ENCODE measurements at regions not wholly inside any gene's neighbourhood (a gene's known extent, or its start where the extent isn't known, plus 50 kb on each side); places are given as distances from the start of the nearest gene placed in this dataset.
A peak's percentile ranks its signal among the peaks of the same experiment; 100 is the strongest.
"Not testable (repeated sequence)": the region's sequence is repeated elsewhere in the genome, so short reads cannot be mapped to it uniquely, and the experiment has no call there.

DNA sequence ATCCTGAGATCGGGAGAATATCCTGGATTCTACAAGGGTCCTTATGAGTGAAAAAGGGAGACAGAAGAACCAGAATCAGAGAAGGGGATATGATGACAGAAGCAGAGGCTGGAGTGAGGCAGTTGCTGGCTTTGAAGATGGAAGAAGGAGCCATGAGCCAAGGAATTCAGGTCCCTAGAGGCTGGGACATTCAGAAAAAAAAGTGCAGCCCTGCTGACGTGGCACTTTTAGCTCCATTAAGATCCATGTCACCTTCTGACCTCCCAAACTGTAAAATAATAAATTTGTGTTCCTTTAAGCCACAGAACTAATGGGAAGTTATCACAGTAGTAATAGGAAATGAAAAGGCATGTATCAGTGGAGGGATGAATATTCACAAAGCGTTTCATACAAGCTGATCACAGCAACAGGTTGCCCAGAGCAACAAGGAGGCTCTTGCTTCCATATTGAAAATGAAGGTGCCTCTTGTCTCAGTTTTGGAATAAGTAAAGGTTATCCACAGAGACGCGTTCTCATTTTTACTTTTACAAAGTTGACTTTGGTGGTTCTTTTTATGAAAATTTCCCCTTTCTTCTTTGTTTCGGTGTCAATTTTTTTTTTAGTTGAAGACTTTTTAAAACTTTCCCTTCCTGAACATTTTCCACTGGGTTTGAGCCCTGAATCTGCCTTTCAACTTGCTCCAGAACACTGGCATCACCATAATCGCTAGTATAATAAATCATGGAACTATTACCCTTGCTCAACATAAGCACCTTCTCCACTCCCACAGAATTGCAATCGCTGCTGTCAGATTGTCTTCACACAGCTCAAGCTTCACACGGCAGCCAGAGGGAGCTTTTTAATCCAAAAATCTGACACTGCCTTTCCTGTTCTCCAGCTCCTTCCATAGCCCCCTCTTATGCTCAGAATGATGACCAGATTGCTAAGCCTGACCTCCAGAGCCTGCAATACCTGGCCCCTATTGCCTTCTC is 127.6 kb upstream of the RBPJ start:
- Histone ChIP-seq H3K36me3 (no peaks in the 10 kb centered on the region), H3K27me3 (no peaks in the 10 kb centered on the region), H3K9me3 (no peaks in the 10 kb centered on the region), H3K4me3 (no peak overlapping the region), H3K4me1 (peaks cover 0 to 7% (median 3%) of the 10 kb centered on the region in 4 donors), H3K27ac (no peak overlapping the region)
- TF ChIP-seq EP300 (IDR thresholded peaks at IDR 0.05) (no peak), POLR2A (IDR thresholded peaks at IDR 0.05) (no peak), POLR2AphosphoS5 (IDR thresholded peaks at IDR 0.05) (no peak)
- TF ChIP-seq, protein P1, sequence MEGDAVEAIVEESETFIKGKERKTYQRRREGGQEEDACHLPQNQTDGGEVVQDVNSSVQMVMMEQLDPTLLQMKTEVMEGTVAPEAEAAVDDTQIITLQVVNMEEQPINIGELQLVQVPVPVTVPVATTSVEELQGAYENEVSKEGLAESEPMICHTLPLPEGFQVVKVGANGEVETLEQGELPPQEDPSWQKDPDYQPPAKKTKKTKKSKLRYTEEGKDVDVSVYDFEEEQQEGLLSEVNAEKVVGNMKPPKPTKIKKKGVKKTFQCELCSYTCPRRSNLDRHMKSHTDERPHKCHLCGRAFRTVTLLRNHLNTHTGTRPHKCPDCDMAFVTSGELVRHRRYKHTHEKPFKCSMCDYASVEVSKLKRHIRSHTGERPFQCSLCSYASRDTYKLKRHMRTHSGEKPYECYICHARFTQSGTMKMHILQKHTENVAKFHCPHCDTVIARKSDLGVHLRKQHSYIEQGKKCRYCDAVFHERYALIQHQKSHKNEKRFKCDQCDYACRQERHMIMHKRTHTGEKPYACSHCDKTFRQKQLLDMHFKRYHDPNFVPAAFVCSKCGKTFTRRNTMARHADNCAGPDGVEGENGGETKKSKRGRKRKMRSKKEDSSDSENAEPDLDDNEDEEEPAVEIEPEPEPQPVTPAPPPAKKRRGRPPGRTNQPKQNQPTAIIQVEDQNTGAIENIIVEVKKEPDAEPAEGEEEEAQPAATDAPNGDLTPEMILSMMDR (IDR thresholded peaks at IDR 0.05) = no peak
- no peak for ATAC-seq (ENCODE audit: low FRiP score in 2 of 2)
- 59 to 68% methylated on average over 9 of the region's 9 CpGs for WGBS, 2 donors
- DNase-seq = no peak

DNA sequence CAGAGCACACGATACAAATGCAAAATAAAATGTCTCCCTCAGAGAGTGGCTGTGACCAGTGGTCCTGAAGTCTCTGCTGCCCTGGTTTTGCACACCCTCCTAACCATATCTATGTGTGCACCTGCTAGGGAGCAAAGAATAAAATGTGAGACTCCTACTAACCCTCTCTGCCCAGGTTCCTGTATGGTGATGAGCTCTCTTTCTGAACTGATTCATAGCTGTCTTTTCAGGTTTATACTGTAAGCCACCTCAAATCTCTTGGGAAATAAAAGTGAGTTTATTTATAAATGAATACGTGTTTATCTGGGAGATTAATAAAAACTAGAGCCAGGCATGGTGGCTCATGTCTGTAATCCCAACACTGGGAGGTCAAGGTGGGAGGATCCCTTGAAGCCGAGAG is 126.0 kb upstream of the RBPJ start:
- H3K27me3 ChIP-seq = no peaks in the 10 kb centered on the region
- WGBS, 2 donors = 89 to 90% methylated on average over 3 of the region's 3 CpGs
- no peaks in the 10 kb centered on the region for H3K36me3 ChIP-seq
- H3K4me1 ChIP-seq = peaks cover 0 to 7% (median 3%) of the 10 kb centered on the region in 4 donors
- H3K4me3 ChIP-seq = no peak overlapping the region
- no peaks in the 10 kb centered on the region for H3K9me3 ChIP-seq
- no peak for DNase-seq
- ATAC-seq (ENCODE audit: low FRiP score in 2 of 2) = no peak
- TF ChIP-seq, protein P1 (IDR thresholded peaks at IDR 0.05) = no peak
- no peak for TF ChIP-seq POLR2A (IDR thresholded peaks at IDR 0.05)
- TF ChIP-seq EP300 (IDR thresholded peaks at IDR 0.05) = no peak
- TF ChIP-seq POLR2AphosphoS5 (IDR thresholded peaks at IDR 0.05) = no peak
- H3K27ac ChIP-seq = no peak overlapping the region

DNA sequence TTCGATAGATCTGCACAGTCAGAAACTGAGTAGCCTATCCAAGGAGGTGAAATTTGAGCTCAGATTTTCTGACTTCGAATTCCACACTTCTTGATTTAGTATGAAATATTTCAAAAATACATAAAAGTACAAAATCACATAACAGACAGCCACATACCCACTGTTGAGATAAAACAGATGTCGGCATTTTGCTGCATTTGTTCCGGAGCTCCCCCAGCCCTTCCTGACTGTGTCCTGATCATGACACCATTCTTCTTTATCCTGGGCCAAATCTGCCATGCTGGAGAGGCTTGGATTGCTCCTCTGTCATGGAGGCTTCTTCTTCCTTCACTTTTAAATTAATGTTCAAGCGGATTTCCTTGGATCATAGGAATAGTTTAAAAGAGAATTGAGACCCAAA is 124.2 kb upstream of the RBPJ start:
- H3K4me1 ChIP-seq = peaks cover 0 to 7% (median 3%) of the 10 kb centered on the region in 4 donors
- ATAC-seq (ENCODE audit: low FRiP score in 2 of 2) = no peak
- DNase-seq = no peak
- WGBS, 2 donors = 73 to 75% methylated on average over 5 of the region's 5 CpGs
- no peaks in the 10 kb centered on the region for H3K36me3 ChIP-seq
- H3K27me3 ChIP-seq = no peaks in the 10 kb centered on the region
- no peak overlapping the region for H3K27ac ChIP-seq
- TF ChIP-seq EP300 (IDR thresholded peaks at IDR 0.05) = no peak
- TF ChIP-seq, protein P1 (IDR thresholded peaks at IDR 0.05) = no peak
- no peak for TF ChIP-seq POLR2AphosphoS5 (IDR thresholded peaks at IDR 0.05)
- no peak for TF ChIP-seq POLR2A (IDR thresholded peaks at IDR 0.05)
- no peak overlapping the region for H3K4me3 ChIP-seq
- no peaks in the 10 kb centered on the region for H3K9me3 ChIP-seq

DNA sequence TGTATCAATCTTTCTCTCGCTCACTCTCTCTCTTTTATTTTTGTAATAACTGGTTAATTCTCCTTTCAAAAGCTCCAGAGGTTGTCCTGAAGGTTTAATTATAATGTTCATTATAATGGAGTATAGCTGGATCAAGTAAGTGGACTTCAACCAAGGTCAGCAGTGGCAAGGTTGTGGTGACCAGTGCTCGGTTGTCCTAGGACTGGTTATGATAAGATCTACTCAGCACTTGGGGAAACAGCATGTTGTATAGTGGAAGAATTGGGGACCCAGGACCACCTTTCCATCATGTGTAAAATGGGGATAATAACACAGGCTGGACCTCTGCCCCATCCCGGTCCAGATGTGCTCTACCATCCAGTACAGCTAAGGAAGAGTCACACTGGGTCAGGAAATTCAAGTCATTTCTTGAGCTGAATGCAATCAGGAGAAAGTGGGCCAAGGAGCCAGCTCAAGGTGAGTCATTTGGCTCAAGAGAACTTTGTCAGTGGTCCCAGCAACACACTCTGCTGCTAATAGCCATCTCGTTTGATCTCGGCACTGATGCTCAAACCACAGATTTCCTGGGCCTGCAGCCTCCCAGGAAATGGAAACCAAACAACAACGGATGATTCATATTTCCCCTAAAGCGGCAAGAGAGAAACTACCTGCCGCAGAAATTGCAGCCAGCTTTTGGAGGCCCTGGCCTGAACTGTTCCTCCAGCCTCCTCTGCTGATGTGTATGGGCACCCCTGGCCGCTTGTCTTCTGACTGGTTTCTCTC is 123.6 kb upstream of the RBPJ start:
- Histone ChIP-seq H3K36me3 (no peaks in the 10 kb centered on the region), H3K27me3 (no peaks in the 10 kb centered on the region), H3K4me1 (peaks cover 0 to 7% (median 3%) of the 10 kb centered on the region in 4 donors), H3K9me3 (no peaks in the 10 kb centered on the region), H3K27ac (peak overlapping the region in 2 of 4 donors; percentile 50 to 56), H3K4me3 (no peak overlapping the region)
- 64 to 69% methylated on average over 7 to 9 of the region's 9 CpGs for WGBS, 2 donors
- DNase-seq (peak in 1 of 2 donors; percentile 41), ATAC-seq (ENCODE audit: low FRiP score in 2 of 2) (peak in 1 of 2 donors; percentile 61)
- TF ChIP-seq POLR2AphosphoS5 (IDR thresholded peaks at IDR 0.05) = peak in 1 of 2 donors; percentile 15
- TF ChIP-seq EP300 (IDR thresholded peaks at IDR 0.05) = no peak

DNA sequence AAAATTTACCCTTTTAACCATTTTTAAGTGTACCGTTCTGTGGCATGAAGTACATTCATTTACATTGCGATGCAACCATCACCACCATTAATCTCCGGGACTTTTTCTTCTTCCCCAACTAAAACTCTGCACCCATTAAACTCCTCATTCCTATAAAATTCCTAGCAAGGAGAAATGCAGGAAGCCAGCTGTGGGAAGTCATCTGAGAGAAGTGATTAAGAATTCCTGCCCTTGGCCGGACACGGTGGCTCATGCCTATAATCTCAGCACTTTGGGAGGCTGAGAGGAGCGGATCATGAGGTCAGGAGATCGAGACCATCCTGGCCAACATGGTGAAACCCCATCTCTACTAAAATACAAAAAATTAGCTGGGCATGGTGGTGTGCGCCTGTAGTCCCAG is 121.9 kb upstream of the RBPJ start:
- not testable (repeated sequence) for H3K27me3 ChIP-seq

More for the DNA sequence above, 121.9 kb upstream of the RBPJ start:
- H3K27ac ChIP-seq; H3K36me3 ChIP-seq; H3K9me3 ChIP-seq; ATAC-seq (ENCODE audit: low FRiP score in 2 of 2); H3K4me3 ChIP-seq; H3K4me1 ChIP-seq; DNase-seq: not testable (repeated sequence)
- WGBS, 2 donors = 78 to 85% methylated on average over 8 of the region's 8 CpGs
